Pancreas (tissue), 10 donors: ENCODE measurements at regions not wholly inside any gene's neighbourhood (a gene's known extent, or its start where the extent isn't known, plus 50 kb on each side); places are given as distances from the start of the nearest gene placed in this dataset.

Source experiments
- ATAC-seq, 4 donors: fragments of 200-7000 bp; cut with Tn5 transposase; one replicate each; pipeline versions ENCODE4 v1.8.0 to v1.9.1; 2020; ENCODE audit warnings: mild to moderate bottlenecking in 4 of 4, moderate library complexity in 4 of 4
- DNase-seq, 6 donors: peaks; one replicate each; pipeline ENCODE4 v3.0.0-alpha.2; 2020
- FAIRE-seq: peaks from 2 replicates; lab custom pipeline; 2012; peaks lifted over from hg19 to GRCh38; lab: Jason Lieb, UNC
- H3K27ac ChIP-seq, 4 donors: fragments of 200-600 bp; sonication (generic); 1 replicate in 3 of 4; 2 replicates in 1 of 4; pipeline versions ENCODE4 v1.5.0 to v1.8.0; 2020
- H3K27me3 ChIP-seq, 4 donors: fragments of 200-600 bp; one replicate each; pipeline ENCODE4 v1.8.0; 2021
- H3K36me3 ChIP-seq, 3 donors: fragments of 200-600 bp; sonication (generic) in 1 of 3; one replicate each; pipeline versions ENCODE4 v1.5.0 to v1.8.0; 2020 to 2021
- H3K4me1 ChIP-seq, 3 donors: fragments of 200-600 bp; one replicate each; pipeline ENCODE4 v1.8.0; 2021
- H3K4me3 ChIP-seq, 4 donors: fragments of 200-600 bp; sonication (generic) in 2 of 4; one replicate each; pipeline versions ENCODE4 v1.5.0 to v1.8.0; 2020 to 2021
- H3K9me3 ChIP-seq, 4 donors: fragments of 200-600 bp; one replicate each; pipeline ENCODE4 v1.8.0; 2021
- CTCF ChIP-seq, 4 donors: fragments of 200-600 bp; sonication (generic) in 3 of 4; IDR thresholded peaks; one replicate each; pipeline versions ENCODE4 v1.5.0 to v1.8.0; 2021; ENCODE audit warnings: antibody characterized with exemption in 4 of 4
- WGBS, 2 donors: extraction: QIAGEN DNeasy Blood & Tissue Kit; methylation state at CpG; one replicate each; pipeline ENCODE4 v1.1.7; 2013; 5-methylcytosine and 5-hydroxymethylcytosine counted together
- intact Hi-C, 3 donors: fragments of 100-400 bp; cut with DNase I; formaldehyde crosslinking; loops; one replicate each; pipeline versions ENCODE4 v1.11.1 to v1.14.2; 2022
- donor health status: healthy with polysubstance abuse.
- donor health status: DM: no; HTN: no; CAD: no; lungs with moderate emphysema.
- donor health status: DM: no; HTN: no; CAD: no.
- donor health status: control.
- donor health status: control.
- donor health status: Bipolar disorder and iron deficiency.
- donor health status: DM: yes; HTN: yes; CAD: no.
- donor health status: DM: no; HTN: no; CAD: no.
- donor health status: DM: no; HTN: no; CAD: no.
- donor health status: DM: yes; HTN: yes; CAD: no.

DNA sequence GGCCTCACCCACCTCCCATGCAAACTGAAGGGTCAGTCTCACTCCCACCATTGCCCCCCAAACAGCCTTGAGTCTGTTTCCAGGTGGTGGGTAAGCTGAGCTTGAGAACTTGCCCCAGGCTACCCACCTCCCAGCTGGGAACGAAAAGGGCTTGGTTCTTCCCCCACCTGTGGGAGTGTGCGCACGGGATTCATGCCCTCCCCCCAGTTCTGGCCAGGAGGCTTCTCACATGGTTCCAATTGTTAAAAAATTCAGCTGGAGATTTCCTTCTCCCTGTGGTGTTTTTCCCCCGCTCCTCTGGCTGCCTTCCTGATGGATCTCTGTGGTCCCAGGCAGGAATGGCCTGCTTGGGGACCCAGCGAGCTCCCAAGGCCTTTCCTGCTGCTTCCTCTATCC is 81.8 kb upstream of the C21orf91 start:
- no peaks in the 10 kb centered on the region for H3K27me3 ChIP-seq
- intact Hi-C loops: no loop called here
- H3K9me3 ChIP-seq: no peaks in the 10 kb centered on the region
- no peak overlapping the region for H3K27ac ChIP-seq
- H3K36me3 ChIP-seq: no peaks in the 10 kb centered on the region
- no peaks in the 10 kb centered on the region for H3K4me1 ChIP-seq
- DNase-seq (no peak), FAIRE-seq (no peak), ATAC-seq (no peak)
- no peak overlapping the region for H3K4me3 ChIP-seq
- 75 to 78% methylated on average over 5 of the region's 5 CpGs for WGBS, 2 donors
- no peak for TF ChIP-seq CTCF (IDR thresholded peaks at IDR 0.05)

DNA sequence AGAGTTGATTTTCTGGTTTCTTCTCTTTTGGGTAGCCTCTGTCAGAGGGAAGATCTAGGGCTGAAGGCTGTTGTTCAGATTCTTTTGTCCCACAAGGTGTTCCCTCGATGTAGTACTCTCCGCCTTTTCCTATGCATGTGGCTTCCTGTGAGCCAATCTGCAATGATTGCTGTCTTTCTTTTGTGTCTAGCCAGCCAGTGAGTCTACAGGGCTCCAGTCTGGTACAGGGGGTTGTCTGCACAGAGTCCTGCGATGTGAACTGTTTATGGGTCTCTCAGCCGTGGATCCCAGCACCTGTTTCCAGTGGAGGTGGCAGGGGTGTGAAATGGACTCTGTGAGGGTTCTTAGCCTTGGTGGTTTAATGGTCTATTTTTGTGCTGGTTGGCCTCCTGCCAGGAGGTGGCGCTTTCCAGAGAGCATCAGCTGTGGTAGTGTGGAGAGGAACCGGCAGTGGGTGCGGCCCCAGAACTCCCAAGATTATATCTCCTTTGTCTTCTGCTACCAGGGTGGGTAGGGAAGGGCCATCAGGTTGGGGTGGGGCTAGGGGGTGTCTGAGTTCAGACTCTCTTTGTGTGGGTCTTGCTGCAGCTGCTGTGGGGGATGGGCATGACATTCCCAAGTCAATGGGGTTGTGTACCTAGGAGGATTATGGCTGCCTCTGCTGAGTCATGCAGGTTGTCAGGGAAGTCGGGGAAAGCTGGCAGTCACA is 81.3 kb upstream of the C21orf91 start:
- FAIRE-seq (no peak), ATAC-seq (no peak), DNase-seq (no peak)
- Histone ChIP-seq H3K27me3 (no peaks in the 10 kb centered on the region), H3K9me3 (no peaks in the 10 kb centered on the region), H3K4me3 (no peak overlapping the region), H3K4me1 (no peaks in the 10 kb centered on the region), H3K36me3 (no peaks in the 10 kb centered on the region), H3K27ac (no peak overlapping the region)
- intact Hi-C loops: no loop called here
- WGBS, 2 donors: 77 to 86% methylated on average over 8 of the region's 8 CpGs
- TF ChIP-seq CTCF (IDR thresholded peaks at IDR 0.05): no peak

GRCh38 chr21:17889171-17889570 is 70.0 kb upstream of the C21orf91 start:
- DNase-seq: no peak
- WGBS, 2 donors: 38 to 43% methylated on average over 1 of the region's 1 CpG
- Histone ChIP-seq H3K36me3 (no peaks in the 10 kb centered on the region), H3K27ac (no peak overlapping the region), H3K4me3 (no peak overlapping the region), H3K4me1 (no peaks in the 10 kb centered on the region), H3K9me3 (no peaks in the 10 kb centered on the region), H3K27me3 (no peaks in the 10 kb centered on the region)
- FAIRE-seq: no peak
- TF ChIP-seq CTCF (IDR thresholded peaks at IDR 0.05): no peak
- no peak for ATAC-seq
- intact Hi-C loops: no loop called here

DNA sequence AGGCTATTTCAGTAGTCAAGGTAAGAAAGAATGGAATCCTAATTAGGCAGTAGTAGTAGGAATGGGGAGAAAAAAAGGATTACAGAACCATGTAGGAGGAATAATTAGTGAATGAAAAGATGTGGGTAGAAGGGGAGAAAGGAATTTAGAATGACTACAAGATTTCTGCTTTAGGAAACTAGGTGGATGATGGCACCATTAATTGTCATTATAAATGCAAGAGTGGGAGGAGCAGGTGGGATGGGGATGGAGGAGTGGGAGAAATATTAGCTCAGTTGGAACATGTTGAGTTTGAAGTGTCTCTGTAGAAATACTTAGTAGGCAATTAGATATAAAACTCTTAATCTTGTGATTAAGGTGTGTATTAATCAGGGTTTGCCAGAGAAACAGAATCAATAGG is 50.0 kb upstream of the C21orf91 start:
- Histone ChIP-seq H3K4me3 (no peak overlapping the region), H3K36me3 (no peaks in the 10 kb centered on the region), H3K27ac (no peak overlapping the region), H3K9me3 (no peaks in the 10 kb centered on the region), H3K4me1 (no peaks in the 10 kb centered on the region), H3K27me3 (no peaks in the 10 kb centered on the region)
- TF ChIP-seq CTCF (IDR thresholded peaks at IDR 0.05): no peak
- DNase-seq (no peak), ATAC-seq (no peak), FAIRE-seq (no peak)
- intact Hi-C loops: no loop called here
